ENCODE measurements at regions not wholly inside any gene's neighbourhood (a gene's known extent, or its start where the extent isn't known, plus 50 kb on each side); places are given as distances from the start of the nearest gene placed in this dataset.
A peak's percentile ranks its signal among the peaks of the same experiment; 100 is the strongest.

DNA sequence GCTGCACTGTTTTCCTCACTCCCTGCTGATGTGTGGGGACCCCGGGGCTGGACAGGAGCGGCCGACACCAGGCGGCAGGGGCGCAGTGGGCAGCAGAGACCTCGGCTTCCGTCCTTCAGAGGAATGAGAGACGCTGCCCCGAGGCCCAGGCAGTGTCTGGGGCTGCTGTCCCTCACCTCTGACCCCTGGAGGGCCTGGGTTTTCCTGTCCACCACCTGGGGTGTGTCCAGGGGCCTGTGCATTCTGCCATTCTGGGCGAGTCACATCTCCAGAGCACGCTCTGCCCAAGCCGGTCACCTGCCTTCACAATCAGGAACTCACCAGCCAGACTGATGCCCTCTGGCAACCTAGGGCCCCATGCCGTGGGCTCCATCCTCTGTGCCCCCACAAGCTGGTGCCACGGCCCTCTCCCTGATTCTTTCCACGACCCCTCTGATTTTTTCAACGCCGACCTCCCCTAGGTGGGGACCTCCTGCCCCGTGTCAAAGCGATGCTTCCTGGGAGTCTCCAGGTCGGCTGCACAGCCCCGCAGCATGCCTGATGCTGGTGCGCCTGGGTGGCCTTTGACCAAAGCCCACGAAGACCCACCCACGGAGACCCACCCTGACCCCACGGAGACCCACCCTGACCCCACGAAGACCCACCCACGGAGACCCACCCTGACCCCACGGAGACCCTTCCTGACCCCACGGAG is 53.7 kb upstream of the CFAP46 start:
- no peak overlapping the region for H3K27ac ChIP-seq (ENCODE audit: low read length)
- no peak overlapping the region for H3K4me3 ChIP-seq (ENCODE audit: low read length)
- peaks cover 23% of the 10 kb centered on the region for H3K27me3 ChIP-seq (ENCODE audit: control insufficient read depth, insufficient read depth, low read length)
- no peaks in the 10 kb centered on the region for H3K9me3 ChIP-seq (replicated peaks; ENCODE audit: control insufficient read depth, low read depth, low read length)
- DNase-seq = no peak
- WGBS (ENCODE audit: insufficient coverage) = 91% methylated on average over 21 of the region's 29 CpGs
- H3K36me3 ChIP-seq (ENCODE audit: control insufficient read depth, insufficient read depth, low read length) = no peaks in the 10 kb centered on the region
- peaks cover 2% of the 10 kb centered on the region for H3K4me1 ChIP-seq (ENCODE audit: control insufficient read depth, insufficient read depth, low read length)

- Histone ChIP-seq H3K27me3 (ENCODE audit: control insufficient read depth, insufficient read depth, low read length) (peaks cover 23% of the 10 kb centered on the region), H3K4me3 (ENCODE audit: low read length) (no peak overlapping the region)
These were observed 52.4 kb upstream of the CFAP46 start for GRCh38 chr10:132994811-132995210.

DNA sequence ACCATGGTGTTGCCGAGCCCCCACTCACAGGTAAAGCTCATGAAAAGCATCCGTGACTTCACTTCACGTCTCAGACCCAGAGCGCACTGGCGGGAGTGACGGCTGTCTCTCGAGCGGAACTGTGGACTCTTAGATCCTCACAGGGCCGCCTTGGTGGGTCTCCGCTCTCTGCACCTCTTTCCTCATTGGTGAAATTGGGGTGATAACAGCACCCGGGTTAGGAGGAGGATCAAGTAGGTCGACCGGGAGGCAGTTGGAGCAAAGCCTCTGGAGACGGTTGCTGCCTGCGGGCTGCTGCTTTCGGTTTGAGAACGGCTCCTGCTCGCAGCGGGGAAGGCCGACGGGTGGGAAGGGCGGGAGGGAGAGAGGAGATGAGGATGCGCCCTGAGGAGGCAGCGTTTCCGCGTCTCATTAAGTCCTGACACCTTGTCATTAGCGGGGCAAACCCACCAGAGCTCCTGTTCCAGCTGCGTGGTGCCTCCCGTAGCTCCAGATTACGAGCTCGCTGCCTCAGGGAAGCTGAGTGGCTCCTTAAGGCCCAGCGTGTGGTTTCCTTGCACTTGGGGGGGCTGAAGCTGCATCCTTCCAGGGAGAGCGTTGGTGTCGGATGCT is 51.9 kb upstream of the CFAP46 start:
- DNase-seq = peak; percentile 46
- WGBS (ENCODE audit: insufficient coverage) = 25% methylated on average over 26 of the region's 34 CpGs
- Histone ChIP-seq H3K27ac (ENCODE audit: low read length) (no peak overlapping the region), H3K36me3 (ENCODE audit: control insufficient read depth, insufficient read depth, low read length) (no peaks in the 10 kb centered on the region), H3K4me1 (ENCODE audit: control insufficient read depth, insufficient read depth, low read length) (peaks cover 2% of the 10 kb centered on the region), H3K4me3 (ENCODE audit: low read length) (no peak overlapping the region), H3K27me3 (ENCODE audit: control insufficient read depth, insufficient read depth, low read length) (peaks cover 23% of the 10 kb centered on the region), H3K9me3 (replicated peaks; ENCODE audit: control insufficient read depth, low read depth, low read length) (no peaks in the 10 kb centered on the region)

More at GRCh38 chr10:132994811-132995210, 52.4 kb upstream of the CFAP46 start:
- Histone ChIP-seq H3K36me3 (ENCODE audit: control insufficient read depth, insufficient read depth, low read length) (no peaks in the 10 kb centered on the region), H3K9me3 (replicated peaks; ENCODE audit: control insufficient read depth, low read depth, low read length) (no peaks in the 10 kb centered on the region), H3K4me1 (ENCODE audit: control insufficient read depth, insufficient read depth, low read length) (peaks cover 2% of the 10 kb centered on the region), H3K27ac (ENCODE audit: low read length) (no peak overlapping the region)
- WGBS (ENCODE audit: insufficient coverage) = 82% methylated on average over 15 of the region's 15 CpGs
- DNase-seq = no peak

GRCh38 chr10:132993271-132994184 is 51.2 kb upstream of the CFAP46 start:
- Histone ChIP-seq H3K9me3 (replicated peaks; ENCODE audit: control insufficient read depth, low read depth, low read length) (no peaks in the 10 kb centered on the region), H3K27me3 (ENCODE audit: control insufficient read depth, insufficient read depth, low read length) (peaks cover 23% of the 10 kb centered on the region), H3K4me3 (ENCODE audit: low read length) (no peak overlapping the region), H3K36me3 (ENCODE audit: control insufficient read depth, insufficient read depth, low read length) (no peaks in the 10 kb centered on the region), H3K4me1 (ENCODE audit: control insufficient read depth, insufficient read depth, low read length) (peaks cover 2% of the 10 kb centered on the region), H3K27ac (ENCODE audit: low read length) (no peak overlapping the region)
- WGBS (ENCODE audit: insufficient coverage) = 91% methylated on average over 35 of the region's 43 CpGs
- no peak for DNase-seq

DNA sequence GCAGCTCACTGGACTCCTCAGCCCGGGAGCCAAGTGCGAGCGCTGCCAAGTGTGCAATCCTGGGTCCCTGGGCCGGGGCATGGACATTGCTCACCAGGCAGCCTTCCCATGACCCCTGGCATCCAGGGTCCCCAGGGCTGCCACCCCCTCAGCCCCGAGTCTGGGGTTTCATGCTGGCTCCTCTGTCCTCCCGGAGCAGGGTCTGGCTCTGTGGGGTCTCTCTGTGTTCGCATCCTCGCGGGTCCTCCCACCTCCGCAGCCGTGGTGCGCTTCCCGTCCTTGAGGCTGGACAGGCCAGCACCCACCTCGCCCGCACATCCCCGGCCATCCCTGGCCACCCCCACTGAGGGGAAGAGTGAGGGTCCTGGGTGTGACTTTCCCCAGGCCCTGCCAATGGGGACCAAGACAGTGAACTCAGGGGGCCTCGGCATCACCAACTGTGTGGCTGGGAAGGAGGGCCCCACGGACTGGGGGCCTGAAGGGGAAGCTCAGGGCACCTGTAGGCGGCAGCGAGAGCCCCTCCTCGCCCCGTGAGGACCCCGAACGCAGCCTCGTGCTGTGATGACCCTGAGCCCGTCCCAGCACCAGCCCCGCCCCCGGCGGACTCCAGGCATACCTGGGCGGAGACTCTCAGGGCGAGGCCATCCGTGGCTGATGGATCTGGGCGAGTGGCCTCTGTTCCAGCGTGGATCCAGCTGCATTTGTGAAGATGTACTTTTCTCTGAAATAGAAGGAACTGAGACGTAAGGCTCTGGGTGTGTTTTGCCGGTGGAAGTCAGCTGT is 50.3 kb upstream of the CFAP46 start:
- Histone ChIP-seq H3K36me3 (ENCODE audit: control insufficient read depth, insufficient read depth, low read length) (no peaks in the 10 kb centered on the region), H3K27ac (ENCODE audit: low read length) (no peak overlapping the region), H3K4me1 (ENCODE audit: control insufficient read depth, insufficient read depth, low read length) (peaks cover 7% of the 10 kb centered on the region), H3K27me3 (ENCODE audit: control insufficient read depth, insufficient read depth, low read length) (peaks cover 24% of the 10 kb centered on the region), H3K4me3 (ENCODE audit: low read length) (no peak overlapping the region), H3K9me3 (replicated peaks; ENCODE audit: control insufficient read depth, low read depth, low read length) (no peaks in the 10 kb centered on the region)
- WGBS (ENCODE audit: insufficient coverage) = 74% methylated on average over 34 of the region's 36 CpGs
- no peak for DNase-seq
